ENCODE measurements at regions not wholly inside any gene's neighbourhood (a gene's known extent, or its start where the extent isn't known, plus 50 kb on each side); places are given as distances from the start of the nearest gene placed in this dataset.

DNA sequence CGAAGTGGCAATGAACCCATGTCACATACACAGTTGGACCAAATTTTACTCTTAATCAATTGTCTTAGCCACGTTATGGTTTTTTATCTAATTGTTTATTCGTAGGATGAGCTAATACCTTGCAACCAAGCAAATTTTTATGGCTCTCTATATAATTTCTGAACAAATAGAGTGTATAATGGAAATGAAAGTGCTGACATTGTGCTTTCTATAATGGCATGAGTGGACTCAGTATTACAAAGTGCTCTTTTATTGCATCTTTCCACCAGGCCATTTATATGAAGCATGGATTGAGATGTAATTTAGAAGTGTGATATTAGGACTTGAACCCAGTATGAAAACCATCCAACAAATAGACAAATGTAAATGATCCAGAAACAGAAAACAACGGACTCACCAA lies 1096.0 kb downstream of the DTWD2 start:
- Histone ChIP-seq H3K4me1 (ENCODE audit: control insufficient read depth, low read length) (no peaks in the 10 kb centered on the region), H3K36me3 (ENCODE audit: control insufficient read depth, low read length) (no peaks in the 10 kb centered on the region), H3K4me2 (ENCODE audit: low read length) (no peak overlapping the region), H3F3A (ENCODE audit: control insufficient read depth, insufficient read depth) (no peaks in the 10 kb centered on the region), H3K27me3 (ENCODE audit: control insufficient read depth, low read length) (no peaks in the 10 kb centered on the region), H3K27ac (ENCODE audit: low read depth, low read length) (no peak overlapping the region), H4K20me1 (ENCODE audit: control insufficient read depth, insufficient read depth, low read depth, low read length) (no peaks in the 10 kb centered on the region), H3K79me2 (ENCODE audit: control insufficient read depth, low read length) (no peaks in the 10 kb centered on the region), H3K9me2 (replicated peaks; ENCODE audit: control insufficient read depth, low read length) (no peaks in the 10 kb centered on the region), H3K9me3 (ENCODE audit: control insufficient read depth, insufficient read depth, low read length) (no peaks in the 10 kb centered on the region), H3K4me3 (ENCODE audit: low read length) (no peak overlapping the region)
- TF ChIP-seq, protein P1, sequence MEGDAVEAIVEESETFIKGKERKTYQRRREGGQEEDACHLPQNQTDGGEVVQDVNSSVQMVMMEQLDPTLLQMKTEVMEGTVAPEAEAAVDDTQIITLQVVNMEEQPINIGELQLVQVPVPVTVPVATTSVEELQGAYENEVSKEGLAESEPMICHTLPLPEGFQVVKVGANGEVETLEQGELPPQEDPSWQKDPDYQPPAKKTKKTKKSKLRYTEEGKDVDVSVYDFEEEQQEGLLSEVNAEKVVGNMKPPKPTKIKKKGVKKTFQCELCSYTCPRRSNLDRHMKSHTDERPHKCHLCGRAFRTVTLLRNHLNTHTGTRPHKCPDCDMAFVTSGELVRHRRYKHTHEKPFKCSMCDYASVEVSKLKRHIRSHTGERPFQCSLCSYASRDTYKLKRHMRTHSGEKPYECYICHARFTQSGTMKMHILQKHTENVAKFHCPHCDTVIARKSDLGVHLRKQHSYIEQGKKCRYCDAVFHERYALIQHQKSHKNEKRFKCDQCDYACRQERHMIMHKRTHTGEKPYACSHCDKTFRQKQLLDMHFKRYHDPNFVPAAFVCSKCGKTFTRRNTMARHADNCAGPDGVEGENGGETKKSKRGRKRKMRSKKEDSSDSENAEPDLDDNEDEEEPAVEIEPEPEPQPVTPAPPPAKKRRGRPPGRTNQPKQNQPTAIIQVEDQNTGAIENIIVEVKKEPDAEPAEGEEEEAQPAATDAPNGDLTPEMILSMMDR (IDR thresholded peaks at IDR 0.05; ENCODE audit: low read depth, low read length, poor library complexity, severe bottlenecking): no peak
- no peak for TF ChIP-seq EZH2phosphoT487 (IDR thresholded peaks at IDR 0.05; ENCODE audit: borderline replicate concordance, low read length)

- Histone ChIP-seq H3K9me2 (replicated peaks; ENCODE audit: control insufficient read depth, low read length) (no peaks in the 10 kb centered on the region), H3K27ac (ENCODE audit: low read depth, low read length) (no peak overlapping the region), H3K4me2 (ENCODE audit: low read length) (no peak overlapping the region), H3K36me3 (ENCODE audit: control insufficient read depth, low read length) (no peaks in the 10 kb centered on the region), H3K27me3 (ENCODE audit: control insufficient read depth, low read length) (no peaks in the 10 kb centered on the region), H3K9me3 (ENCODE audit: control insufficient read depth, insufficient read depth, low read length) (no peaks in the 10 kb centered on the region), H3K4me3 (ENCODE audit: low read length) (no peak overlapping the region), H3K79me2 (ENCODE audit: control insufficient read depth, low read length) (no peaks in the 10 kb centered on the region), H3K4me1 (ENCODE audit: control insufficient read depth, low read length) (no peaks in the 10 kb centered on the region), H4K20me1 (ENCODE audit: control insufficient read depth, insufficient read depth, low read depth, low read length) (no peaks in the 10 kb centered on the region), H3F3A (ENCODE audit: control insufficient read depth, insufficient read depth) (no peaks in the 10 kb centered on the region)
- TF ChIP-seq EZH2phosphoT487 (IDR thresholded peaks at IDR 0.05; ENCODE audit: borderline replicate concordance, low read length): no peak
- TF ChIP-seq, protein P1 (IDR thresholded peaks at IDR 0.05; ENCODE audit: low read depth, low read length, poor library complexity, severe bottlenecking): no peak
Measured at GRCh38 chr5:117889596-117889995, 1098.8 kb downstream of the DTWD2 start.

- no peak overlapping the region for H3K4me3 ChIP-seq (ENCODE audit: low read length)
- no peaks in the 10 kb centered on the region for H3F3A ChIP-seq (ENCODE audit: control insufficient read depth, insufficient read depth)
- no peaks in the 10 kb centered on the region for H3K79me2 ChIP-seq (ENCODE audit: control insufficient read depth, low read length)
- no peaks in the 10 kb centered on the region for H3K27me3 ChIP-seq (ENCODE audit: control insufficient read depth, low read length)
- H3K9me3 ChIP-seq (ENCODE audit: control insufficient read depth, insufficient read depth, low read length): no peaks in the 10 kb centered on the region
- no peak for TF ChIP-seq EZH2phosphoT487 (IDR thresholded peaks at IDR 0.05; ENCODE audit: borderline replicate concordance, low read length)
- TF ChIP-seq, protein P1 (IDR thresholded peaks at IDR 0.05; ENCODE audit: low read depth, low read length, poor library complexity, severe bottlenecking): no peak
- no peak overlapping the region for H3K4me2 ChIP-seq (ENCODE audit: low read length)
- no peaks in the 10 kb centered on the region for H4K20me1 ChIP-seq (ENCODE audit: control insufficient read depth, insufficient read depth, low read depth, low read length)
- no peaks in the 10 kb centered on the region for H3K36me3 ChIP-seq (ENCODE audit: control insufficient read depth, low read length)
- H3K4me1 ChIP-seq (ENCODE audit: control insufficient read depth, low read length): no peaks in the 10 kb centered on the region
- H3K27ac ChIP-seq (ENCODE audit: low read depth, low read length): no peak overlapping the region
- no peaks in the 10 kb centered on the region for H3K9me2 ChIP-seq (replicated peaks; ENCODE audit: control insufficient read depth, low read length)
Measured at GRCh38 chr5:117888688-117889087, 1099.7 kb downstream of the DTWD2 start.
